ENCODE measurements at regions not wholly inside any gene's neighbourhood (a gene's known extent, or its start where the extent isn't known, plus 50 kb on each side); places are given as distances from the start of the nearest gene placed in this dataset.

- DNase-seq (ENCODE audit: low spot score), result no peak
- CTCF ChIA-PET, result interaction anchor here (0.6 to 0.7 kb wide), 2 partner anchors 218 to 227 kb away, joined by 3 to 4 read pairs; no protein-coding TSS in a partner anchor
- POLR2A ChIA-PET (ENCODE audit: low non-redundant PET), result no interaction called here
- H3K27ac ChIP-seq, result no peak overlapping the region
- TF ChIP-seq CTCF (conservative IDR thresholded peaks at IDR 0.05; ENCODE audit: low read depth), result no peak
These were observed 461.0 kb upstream of the HNRNPA3 start for GRCh38 chr2:176751314-176752227.

- no peak for DNase-seq (ENCODE audit: low spot score)
- POLR2A ChIA-PET (ENCODE audit: low non-redundant PET), result no interaction called here
- TF ChIP-seq CTCF (conservative IDR thresholded peaks at IDR 0.05; ENCODE audit: low read depth), result no peak
- CTCF ChIA-PET, result interaction anchor here (0.6 to 0.7 kb wide), 2 partner anchors 218 to 1892 kb away, joined by 3 to 4 read pairs; no protein-coding TSS in a partner anchor
- H3K27ac ChIP-seq, result no peak overlapping the region
These were observed 460.3 kb upstream of the HNRNPA3 start for GRCh38 chr2:176752295-176752694.

GRCh38 chr2:176753205-176753604 is 459.4 kb upstream of the HNRNPA3 start:
- POLR2A ChIA-PET (ENCODE audit: low non-redundant PET), result no interaction called here
- TF ChIP-seq CTCF (conservative IDR thresholded peaks at IDR 0.05; ENCODE audit: low read depth), result no peak
- CTCF ChIA-PET, result interaction anchor here (0.6 kb wide), 1 partner anchor 136 kb away, joined by 3 read pairs; no protein-coding TSS in a partner anchor
- no peak overlapping the region for H3K27ac ChIP-seq
- DNase-seq (ENCODE audit: low spot score), result no peak

GRCh38 chr2:176753752-176754474 is 458.7 kb upstream of the HNRNPA3 start:
- CTCF ChIA-PET, result interaction anchor here (0.6 kb wide), 1 partner anchor 135 kb away, joined by 3 read pairs; no protein-coding TSS in a partner anchor
- no peak for DNase-seq (ENCODE audit: low spot score)
- POLR2A ChIA-PET (ENCODE audit: low non-redundant PET), result no interaction called here
- no peak overlapping the region for H3K27ac ChIP-seq
- no peak for TF ChIP-seq CTCF (conservative IDR thresholded peaks at IDR 0.05; ENCODE audit: low read depth)

GRCh38 chr2:176755537-176756135 is 457.0 kb upstream of the HNRNPA3 start:
- CTCF ChIA-PET, result no interaction called here
- no peak overlapping the region for H3K27ac ChIP-seq
- TF ChIP-seq CTCF (conservative IDR thresholded peaks at IDR 0.05; ENCODE audit: low read depth), result no peak
- POLR2A ChIA-PET (ENCODE audit: low non-redundant PET), result no interaction called here
- no peak for DNase-seq (ENCODE audit: low spot score)

- ChIA-PET POLR2A (ENCODE audit: low non-redundant PET) (no interaction called here), CTCF (no interaction called here)
- TF ChIP-seq CTCF (conservative IDR thresholded peaks at IDR 0.05; ENCODE audit: low read depth), result no peak
- H3K27ac ChIP-seq, result no peak overlapping the region
- DNase-seq (ENCODE audit: low spot score), result no peak
These were observed 454.2 kb upstream of the HNRNPA3 start for GRCh38 chr2:176758426-176758825.

Data from RWPE1 (cell line).